Stimulated activated CD4-positive, alpha-beta T cell treated with anti-CD3 and anti-CD28 coated beads, Interleukin-2, amount 100 ng/mL, for 48 hours (primary cell): ENCODE measurements at regions not wholly inside any gene's neighbourhood (a gene's known extent, or its start where the extent isn't known, plus 50 kb on each side); places are given as distances from the start of the nearest gene placed in this dataset.
"Not testable (repeated sequence)": the region's sequence is repeated elsewhere in the genome, so short reads cannot be mapped to it uniquely, and the experiment has no call there.

Experiments
- DNase-seq, 2 donors: peaks; one replicate each; pipeline ENCODE4 v3.0.0-alpha.2; 2020

GRCh38 chr4:57370691-57371090 lies 260.5 kb upstream of the IGFBP7 start:
- no peak for DNase-seq

- no peak for DNase-seq
Observed at GRCh38 chr4:57369446-57369845, 259.3 kb upstream of the IGFBP7 start.

- no peak for DNase-seq
Observed at GRCh38 chr4:57364255-57364654, 254.1 kb upstream of the IGFBP7 start.

- no peak for DNase-seq
Observed at GRCh38 chr4:57363346-57363745, 253.2 kb upstream of the IGFBP7 start.

GRCh38 chr4:57360681-57361080 lies 250.5 kb upstream of the IGFBP7 start:
- DNase-seq, result no peak

- no peak for DNase-seq
Observed at GRCh38 chr4:57355101-57355665, 245.0 kb upstream of the IGFBP7 start.

- DNase-seq, result no peak
Observed at GRCh38 chr4:57351731-57352130, 241.5 kb upstream of the IGFBP7 start.

- DNase-seq, result no peak
Observed at GRCh38 chr4:57344296-57344695, 234.1 kb upstream of the IGFBP7 start.

- no peak for DNase-seq
Observed at GRCh38 chr4:57342411-57342810, 232.2 kb upstream of the IGFBP7 start.

GRCh38 chr4:57338861-57339260 lies 228.7 kb upstream of the IGFBP7 start:
- not testable (repeated sequence) for DNase-seq

- no peak for DNase-seq
Observed at GRCh38 chr4:57333684-57334083, 223.5 kb upstream of the IGFBP7 start.

- no peak for DNase-seq
Observed at GRCh38 chr4:57331959-57332358, 221.8 kb upstream of the IGFBP7 start.

GRCh38 chr4:57329279-57329678 lies 219.1 kb upstream of the IGFBP7 start:
- no peak for DNase-seq

- no peak for DNase-seq
Observed at GRCh38 chr4:57324673-57325307, 214.6 kb upstream of the IGFBP7 start.

GRCh38 chr4:57320849-57321248 lies 210.7 kb upstream of the IGFBP7 start:
- DNase-seq, result no peak

GRCh38 chr4:57320217-57320616 lies 210.0 kb upstream of the IGFBP7 start:
- no peak for DNase-seq

GRCh38 chr4:57318703-57319102 lies 208.5 kb upstream of the IGFBP7 start:
- DNase-seq, result no peak

GRCh38 chr4:57314636-57315035 lies 204.5 kb upstream of the IGFBP7 start:
- DNase-seq, result no peak

- no peak for DNase-seq
Observed at GRCh38 chr4:57312296-57312695, 202.1 kb upstream of the IGFBP7 start.

GRCh38 chr4:57309658-57310057 lies 199.5 kb upstream of the IGFBP7 start:
- no peak for DNase-seq

- no peak for DNase-seq
Observed at GRCh38 chr4:57308301-57308700, 198.1 kb upstream of the IGFBP7 start.

- DNase-seq, result no peak
Observed at GRCh38 chr4:57305836-57306235, 195.7 kb upstream of the IGFBP7 start.

GRCh38 chr4:57303012-57303751 lies 193.0 kb upstream of the IGFBP7 start:
- DNase-seq, result no peak

GRCh38 chr4:57300300-57300699 lies 190.1 kb upstream of the IGFBP7 start:
- not testable (repeated sequence) for DNase-seq
